Keratinocyte (primary cell): ENCODE measurements at regions not wholly inside any gene's neighbourhood (a gene's known extent, or its start where the extent isn't known, plus 50 kb on each side); places are given as distances from the start of the nearest gene placed in this dataset.

Experiments
- DNase-seq: peaks from one replicate; pipeline ENCODE4 v3.0.0-alpha.2; 2011; ENCODE audit warnings: low read depth, missing footprints, low spot score
- FAIRE-seq: peaks from 2 replicates; lab custom pipeline; 2011; peaks lifted over from hg19 to GRCh38; lab: Jason Lieb, UNC
- H2AFZ ChIP-seq: 2 replicates; pipeline ENCODE4 v1.6.0; 2012; ENCODE audit warnings: low read length, control low read depth, inconsistent platforms; ENCODE audit not compliant: control insufficient read depth
- H3K27ac ChIP-seq: 2 replicates; pipeline ENCODE4 v1.5.1; 2011; ENCODE audit warnings: low read length; ENCODE audit not compliant: control insufficient read depth, insufficient read depth
- H3K27me3 ChIP-seq: 3 replicates; pipeline ENCODE4 v1.6.0; 2011; ENCODE audit warnings: low read length; ENCODE audit not compliant: control insufficient read depth, insufficient read depth; ENCODE audit errors: extremely low read depth
- H3K36me3 ChIP-seq, 2 experiments: 2 replicates in 1 of 2; 3 replicates in 1 of 2; pipeline ENCODE4 v1.5.1; 2011; ENCODE audit warnings: low read length in 2 of 2, mild to moderate bottlenecking in 1 of 2; ENCODE audit not compliant: control insufficient read depth in 2 of 2, insufficient read depth in 2 of 2; ENCODE audit errors: extremely low read depth in 1 of 2
- H3K4me1 ChIP-seq: 3 replicates; pipeline ENCODE4 v1.5.1; 2011; ENCODE audit warnings: low read length; ENCODE audit not compliant: control insufficient read depth, insufficient read depth; ENCODE audit errors: extremely low read depth
- H3K4me2 ChIP-seq: 3 replicates; pipeline ENCODE4 v1.6.0; 2011; ENCODE audit warnings: low read depth, low read length; ENCODE audit not compliant: control insufficient read depth, insufficient read depth; ENCODE audit errors: extremely low read depth
- H3K4me3 ChIP-seq, 3 experiments: fragments of 200-600 bp in 1 of 3; sonication (generic) in 1 of 3; 2 replicates in 2 of 3; 3 replicates in 1 of 3; pipeline ENCODE4 v1.5.1; 2011 to 2016; ENCODE audit warnings: low read length in 3 of 3, mild to moderate bottlenecking in 3 of 3, control low read depth in 2 of 3, inconsistent platforms in 1 of 3, low read depth in 1 of 3, mixed read lengths in 1 of 3, mixed run types in 1 of 3, moderate library complexity in 1 of 3; ENCODE audit not compliant: control insufficient read depth in 2 of 3, insufficient read depth in 2 of 3; ENCODE audit errors: extremely low read depth in 1 of 3
- H3K79me2 ChIP-seq: 2 replicates; pipeline ENCODE4 v1.6.0; 2012; ENCODE audit warnings: low read length; ENCODE audit not compliant: control insufficient read depth, insufficient read depth
- H3K9ac ChIP-seq: 3 replicates; pipeline ENCODE4 v1.6.0; 2011; ENCODE audit warnings: low read length; ENCODE audit not compliant: control insufficient read depth, insufficient read depth; ENCODE audit errors: extremely low read depth
- H3K9me1 ChIP-seq: 3 replicates; pipeline ENCODE4 v1.6.0; 2011; ENCODE audit warnings: low read length; ENCODE audit not compliant: control insufficient read depth, insufficient read depth; ENCODE audit errors: extremely low read depth
- H3K9me3 ChIP-seq: 2 replicates; pipeline ENCODE4 v1.5.1; 2012; ENCODE audit warnings: low read depth, low read length; ENCODE audit not compliant: control insufficient read depth
- H4K20me1 ChIP-seq: 3 replicates; pipeline ENCODE4 v1.6.0; 2011; ENCODE audit warnings: low read length; ENCODE audit not compliant: control insufficient read depth, insufficient read depth; ENCODE audit errors: extremely low read depth
- CTCF ChIP-seq, 3 experiments: IDR thresholded peaks in 1 of 3; conservative IDR thresholded peaks in 1 of 3; optimal IDR thresholded peaks in 1 of 3; 2 replicates in 2 of 3; 3 replicates in 1 of 3; pipeline versions ENCODE3 to v1.5.1; 2011; ENCODE audit warnings: low read length in 3 of 3, mild to moderate bottlenecking in 3 of 3, moderate library complexity in 2 of 3, control low read depth in 1 of 3, inconsistent platforms in 1 of 3; ENCODE audit not compliant: insufficient read depth in 2 of 3; ENCODE audit errors: extremely low read depth in 1 of 3
- EZH2 ChIP-seq: IDR thresholded peaks from one replicate; pipeline ENCODE4 v1.6.1; 2012; ENCODE audit warnings: inconsistent platforms, mild to moderate bottlenecking, low read length, moderate library complexity
- dilution Hi-C: fragments of 300-500 bp; cut with MboI; formaldehyde crosslinking; loops from one replicate; pipeline ENCODE4 v1.7.0; 2020; ENCODE audit warnings: low sequenced_read_pairs; ENCODE audit not compliant: extremely low pct_ligation_motif_present

- Histone ChIP-seq H3K9ac (no peak overlapping the region), H3K36me3 (peaks cover 34 to 43% of the 10 kb centered on the region in 2 experiments), H3K9me3 (peaks cover 8% of the 10 kb centered on the region), H4K20me1 (peaks cover 3% of the 10 kb centered on the region), H3K4me2 (no peak overlapping the region), H3K27ac (no peak overlapping the region), H3K9me1 (no peaks in the 10 kb centered on the region), H3K4me3 (no peak overlapping the region), H3K79me2 (peaks cover 16% of the 10 kb centered on the region), H2AFZ (no peak overlapping the region), H3K4me1 (no peaks in the 10 kb centered on the region), H3K27me3 (no peaks in the 10 kb centered on the region)
- no peak for TF ChIP-seq CTCF (optimal IDR thresholded peaks at IDR 0.05 in 1 of 3, IDR thresholded peaks at IDR 0.05 in 1 of 3, conservative IDR thresholded peaks at IDR 0.05 in 1 of 3; ENCODE audit: extremely low read depth in 1 of 3, insufficient read depth in 2 of 3, low read length in 3 of 3)
- TF ChIP-seq EZH2 = no peak
- no peak for FAIRE-seq
- dilution Hi-C loops = no loop called here
- no peak for DNase-seq
These were observed 94.6 kb downstream of the NCOR2 start for GRCh38 chr12:124472690-124473279.

GRCh38 chr12:124471828-124472227 lies 95.6 kb downstream of the NCOR2 start:
- peaks cover 3% of the 10 kb centered on the region for H4K20me1 ChIP-seq
- no peaks in the 10 kb centered on the region for H3K27me3 ChIP-seq
- H3K79me2 ChIP-seq = peaks cover 16% of the 10 kb centered on the region
- H2AFZ ChIP-seq = no peak overlapping the region
- no peak overlapping the region for H3K9ac ChIP-seq
- no peak overlapping the region for H3K27ac ChIP-seq
- H3K4me3 ChIP-seq = no peak overlapping the region
- no peak for TF ChIP-seq EZH2
- no peak for TF ChIP-seq CTCF (optimal IDR thresholded peaks at IDR 0.05 in 1 of 3, IDR thresholded peaks at IDR 0.05 in 1 of 3, conservative IDR thresholded peaks at IDR 0.05 in 1 of 3; ENCODE audit: extremely low read depth in 1 of 3, insufficient read depth in 2 of 3, low read length in 3 of 3)
- DNase-seq = no peak
- dilution Hi-C loops = no loop called here
- no peaks in the 10 kb centered on the region for H3K4me1 ChIP-seq
- no peak overlapping the region for H3K4me2 ChIP-seq
- H3K9me1 ChIP-seq = no peaks in the 10 kb centered on the region
- FAIRE-seq = no peak
- peaks cover 32 to 41% of the 10 kb centered on the region in 2 experiments for H3K36me3 ChIP-seq
- peaks cover 8% of the 10 kb centered on the region for H3K9me3 ChIP-seq
